Ishikawa (cell line): ENCODE measurements at regions not wholly inside any gene's neighbourhood (a gene's known extent, or its start where the extent isn't known, plus 50 kb on each side); places are given as distances from the start of the nearest gene placed in this dataset.

Experiments
- CEBPB ChIP-seq: IDR thresholded peaks from 2 replicates; pipeline ENCODE4 v1.6.1; 2012
- CREB1 ChIP-seq: IDR thresholded peaks from 2 replicates; pipeline ENCODE4 v1.6.1; 2012; ENCODE audit warnings: low read depth
- EGR1 ChIP-seq: IDR thresholded peaks from 2 replicates; pipeline ENCODE4 v1.6.1; 2012
- EP300 ChIP-seq: IDR thresholded peaks from 2 replicates; pipeline ENCODE4 v1.6.1; 2012; ENCODE audit warnings: borderline replicate concordance
- FOXM1 ChIP-seq: IDR thresholded peaks from 2 replicates; pipeline ENCODE4 v1.6.1; 2012; ENCODE audit warnings: low read depth, borderline replicate concordance
- MAX ChIP-seq: IDR thresholded peaks from 2 replicates; pipeline ENCODE4 v1.6.1; 2012
- NFIC ChIP-seq: IDR thresholded peaks from 2 replicates; pipeline ENCODE4 v1.6.1; 2012
- RAD21 ChIP-seq: IDR thresholded peaks from 2 replicates; pipeline ENCODE4 v1.6.1; 2012; ENCODE audit warnings: low read depth
- REST ChIP-seq: IDR thresholded peaks from 2 replicates; pipeline ENCODE4 v1.6.1; 2012; ENCODE audit warnings: low read depth, mild to moderate bottlenecking
- TAF1 ChIP-seq: IDR thresholded peaks from 2 replicates; pipeline ENCODE4 v1.6.1; 2012; ENCODE audit warnings: low read depth, mild to moderate bottlenecking
- TCF12 ChIP-seq: IDR thresholded peaks from 2 replicates; pipeline ENCODE4 v1.6.1; 2012; ENCODE audit warnings: low read depth
- TEAD4 ChIP-seq: IDR thresholded peaks from 2 replicates; pipeline ENCODE4 v1.6.1; 2012
- USF1 ChIP-seq: IDR thresholded peaks from 2 replicates; pipeline ENCODE4 v1.6.1; 2012
- YY1 ChIP-seq: IDR thresholded peaks from 2 replicates; pipeline ENCODE4 v1.6.1; 2012; ENCODE audit warnings: low read depth
- ZBTB7A ChIP-seq: IDR thresholded peaks from 2 replicates; pipeline ENCODE4 v1.6.1; 2012; ENCODE audit warnings: low read depth

GRCh38 chr4:62548765-62549164 is 1348.6 kb downstream of the ADGRL3 start:
- TF ChIP-seq MAX, result no peak
- TF ChIP-seq NFIC, result no peak
- no peak for TF ChIP-seq EGR1
- no peak for TF ChIP-seq TAF1
- TF ChIP-seq RAD21, result no peak
- no peak for TF ChIP-seq TCF12

- TF ChIP-seq RAD21, result no peak
- no peak for TF ChIP-seq CEBPB
- no peak for TF ChIP-seq ZBTB7A
- TF ChIP-seq MAX, result no peak
- TF ChIP-seq CREB1, result no peak
- no peak for TF ChIP-seq EP300
- no peak for TF ChIP-seq USF1
- TF ChIP-seq TEAD4, result no peak
- no peak for TF ChIP-seq REST
- no peak for TF ChIP-seq FOXM1
- no peak for TF ChIP-seq YY1
- TF ChIP-seq NFIC, result no peak
- no peak for TF ChIP-seq TAF1
- TF ChIP-seq TCF12, result no peak
- no peak for TF ChIP-seq EGR1
These were observed 1348.0 kb downstream of the ADGRL3 start for GRCh38 chr4:62548108-62548524.

- TF ChIP-seq TCF12 (no peak), YY1 (no peak), EGR1 (no peak), REST (no peak), ZBTB7A (no peak), FOXM1 (no peak), CREB1 (no peak)
These were observed 1344.3 kb downstream of the ADGRL3 start for GRCh38 chr4:62544428-62544827.

GRCh38 chr4:62543002-62543401 is 1342.9 kb downstream of the ADGRL3 start:
- TF ChIP-seq CEBPB (no peak), CREB1 (no peak), MAX (no peak), FOXM1 (no peak), EP300 (no peak), RAD21 (no peak), TAF1 (no peak), REST (no peak), EGR1 (no peak), YY1 (no peak), NFIC (no peak)

GRCh38 chr4:62533573-62533972 is 1333.4 kb downstream of the ADGRL3 start:
- TF ChIP-seq MAX (no peak), FOXM1 (no peak), RAD21 (no peak), EGR1 (no peak), ZBTB7A (no peak), REST (no peak), USF1 (no peak), TCF12 (no peak), TEAD4 (no peak), TAF1 (no peak), CREB1 (no peak), CEBPB (no peak)
